Motor neuron (in vitro differentiated cells): ENCODE measurements at regions not wholly inside any gene's neighbourhood (a gene's known extent, or its start where the extent isn't known, plus 50 kb on each side); places are given as distances from the start of the nearest gene placed in this dataset.

ENCODE experiments used
- ATAC-seq, 8 experiments: fragments of 200-7000 bp; cut with Tn5 transposase; replicated peaks in 6 of 8; 2 replicates each; pipeline ENCODE4 v1.8.0; 2021; ENCODE audit warnings: mild to moderate bottlenecking in 8 of 8, moderate library complexity in 8 of 8
- H3K27ac ChIP-seq, 2 donors: fragments of 250-450 bp; sonication (Bioruptor Pico); 2 replicates each; pipeline ENCODE4 v1.9.0; 2021; ENCODE audit warnings: antibody characterized with exemption in 2 of 2, mild to moderate bottlenecking in 2 of 2, moderate library complexity in 1 of 2
- H3K4me1 ChIP-seq, 2 donors: fragments of 250-450 bp; sonication (Bioruptor Pico); replicated peaks in 1 of 2; 2 replicates each; pipeline ENCODE4 v1.6.1; 2021; ENCODE audit warnings: antibody characterized with exemption in 2 of 2, mild to moderate bottlenecking in 2 of 2, moderate library complexity in 1 of 2
- H3K4me3 ChIP-seq, 5 donors: fragments of 250-450 bp; sonication (Bioruptor Pico); 2 replicates each; pipeline ENCODE4 v1.9.0; 2021; ENCODE audit warnings: antibody characterized with exemption in 5 of 5, mild to moderate bottlenecking in 5 of 5, moderate library complexity in 4 of 5
- WGBS, 10 experiments: fragments of 450-650 bp; shearing (Covaris generic); methylation state at CpG; one replicate each; pipeline ENCODE4 v1.0.0; 2022; 5-methylcytosine and 5-hydroxymethylcytosine counted together
- in situ Hi-C, 9 experiments: fragments of 400-800 bp; cut with MboI; loops; one replicate each; pipeline ENCODE4 v1.15.0; 2021; ENCODE audit warnings: low sequenced_read_pairs in 9 of 9, low pct_unique_long_range_greater_than_20kb in 2 of 9; ENCODE audit not compliant: unreplicated experiment in 9 of 9

DNA sequence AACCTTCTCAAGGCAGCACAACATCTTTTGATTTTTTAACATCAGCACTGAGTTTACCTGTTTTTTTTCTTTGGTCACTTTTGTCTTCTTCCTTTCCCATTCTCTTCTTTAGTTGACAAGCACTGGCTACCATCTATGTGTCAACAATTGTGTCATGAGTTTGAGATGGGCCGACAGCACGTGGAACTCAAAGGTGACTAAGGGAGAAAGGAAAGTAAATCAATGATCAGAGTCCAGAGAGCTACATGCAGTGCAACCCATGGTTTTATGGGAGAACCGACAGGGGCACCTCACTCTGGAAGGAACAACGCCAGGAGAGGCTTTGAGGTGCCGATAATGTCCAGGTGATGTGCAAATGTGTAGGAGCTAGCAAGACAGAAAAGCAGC lies 755.5 kb downstream of the RNF144A start:
- no peak overlapping the region for H3K27ac ChIP-seq
- in situ Hi-C loops, result no loop called here
- ATAC-seq, result no peak
- WGBS, 10 experiments, result 71 to 96% (median 82%) methylated on average over 2 to 5 of the region's 5 CpGs
- no peak overlapping the region for H3K4me3 ChIP-seq
- no peaks in the 10 kb centered on the region for H3K4me1 ChIP-seq

- Histone ChIP-seq H3K4me3 (no peak overlapping the region), H3K4me1 (no peaks in the 10 kb centered on the region), H3K27ac (no peak overlapping the region)
- in situ Hi-C loops, result no loop called here
- no peak for ATAC-seq
- 48 to 100% (median 80%) methylated on average over 1 to 5 of the region's 5 CpGs; no CpG with 5 or more reads in 1 of the 10 experiments for WGBS, 10 experiments
These were observed 755.9 kb downstream of the RNF144A start for GRCh38 chr2:7673101-7673500.

DNA sequence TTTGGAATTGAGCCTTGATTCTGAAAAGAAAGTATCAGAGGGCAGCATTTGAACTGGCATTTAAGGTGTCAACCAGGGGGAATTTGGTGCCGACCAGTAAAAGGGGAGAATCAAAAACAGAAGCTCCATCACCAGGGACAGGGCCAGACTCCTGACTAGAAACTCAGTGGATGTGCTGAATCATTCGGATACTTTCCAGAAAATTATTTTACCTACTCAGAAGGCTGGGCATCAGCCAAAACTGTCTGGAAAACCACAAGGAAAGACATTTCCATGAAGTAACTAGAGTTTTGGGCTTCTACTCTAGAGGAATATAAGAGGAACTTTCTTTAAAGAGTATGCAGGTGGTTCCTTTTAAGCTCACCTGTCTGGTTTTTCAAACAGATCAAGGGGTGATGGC lies 756.6 kb downstream of the RNF144A start:
- no peak overlapping the region for H3K4me3 ChIP-seq
- WGBS, 10 experiments, result 0 to 100% (median 75%) methylated on average over 1 to 2 of the region's 2 CpGs; no CpG with 5 or more reads in 3 of the 10 experiments
- no peak overlapping the region for H3K27ac ChIP-seq
- ATAC-seq, result no peak
- no peaks in the 10 kb centered on the region for H3K4me1 ChIP-seq
- in situ Hi-C loops, result no loop called here

GRCh38 chr2:7674606-7675005 lies 757.4 kb downstream of the RNF144A start:
- Histone ChIP-seq H3K4me1 (no peaks in the 10 kb centered on the region), H3K27ac (no peak overlapping the region), H3K4me3 (no peak overlapping the region)
- no peak for ATAC-seq
- in situ Hi-C loops, result no loop called here
- WGBS, 10 experiments, result 57 to 100% (median 80%) methylated on average over 1 to 2 of the region's 2 CpGs; no CpG with 5 or more reads in 5 of the 10 experiments

DNA sequence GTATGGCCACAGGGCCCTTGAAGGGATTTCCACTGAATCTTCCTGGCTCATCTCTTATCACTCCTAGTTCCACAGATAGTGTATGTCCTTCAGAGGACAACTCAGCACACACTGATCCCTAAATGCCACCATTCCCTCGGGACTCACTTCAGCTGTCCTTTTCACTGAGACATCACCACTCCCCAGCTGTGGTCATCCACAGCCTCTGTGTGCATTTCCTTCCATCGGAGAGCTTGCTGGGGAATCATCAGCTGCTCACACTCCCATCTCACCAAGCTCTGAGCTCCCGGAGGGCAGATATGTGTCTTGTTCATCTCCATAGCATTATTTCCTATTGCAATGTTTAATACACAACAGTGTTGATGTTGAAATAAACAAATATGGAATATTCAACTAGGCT lies 759.5 kb downstream of the RNF144A start:
- ATAC-seq, result peak in 1 of 8 experiments; percentile 24
- in situ Hi-C loops, result no loop called here
- 40 to 100% (median 81%) methylated on average over 1 to 3 of the region's 3 CpGs; no CpG with 5 or more reads in 2 of the 10 experiments for WGBS, 10 experiments

GRCh38 chr2:7681881-7682461 lies 764.8 kb downstream of the RNF144A start:
- no peaks in the 10 kb centered on the region for H3K4me1 ChIP-seq
- ATAC-seq, result no peak
- 14 to 100% (median 80%) methylated on average over 1 to 3 of the region's 3 CpGs; no CpG with 5 or more reads in 1 of the 10 experiments for WGBS, 10 experiments
- H3K27ac ChIP-seq, result no peak overlapping the region
- H3K4me3 ChIP-seq, result no peak overlapping the region
- in situ Hi-C loops, result no loop called here

More for the DNA sequence above, 759.5 kb downstream of the RNF144A start:
- H3K27ac ChIP-seq, result no peak overlapping the region
- no peak overlapping the region for H3K4me3 ChIP-seq
- no peaks in the 10 kb centered on the region for H3K4me1 ChIP-seq

DNA sequence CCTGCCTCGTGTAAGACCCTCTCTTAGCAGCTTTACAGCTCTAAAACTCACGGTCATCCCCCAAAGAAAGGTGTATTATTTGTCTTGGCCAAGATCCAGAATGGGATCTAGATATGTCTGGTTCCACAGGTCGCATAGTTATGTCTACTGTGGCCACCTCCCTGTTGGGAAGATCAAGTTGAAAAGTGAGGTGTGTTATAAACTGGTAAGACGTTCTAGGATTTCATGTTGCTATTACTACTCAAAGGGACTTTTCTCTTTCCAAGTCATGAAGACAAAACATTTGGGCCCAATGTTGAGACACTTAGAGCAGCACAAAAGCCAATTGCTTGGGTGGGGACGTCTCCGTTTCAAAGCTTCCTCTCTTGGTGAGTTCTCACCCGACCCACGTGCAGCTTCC lies 766.0 kb downstream of the RNF144A start:
- 53 to 97% (median 80%) methylated on average over 2 to 8 of the region's 8 CpGs; no CpG with 5 or more reads in 1 of the 10 experiments for WGBS, 10 experiments
- no peak for ATAC-seq
- Histone ChIP-seq H3K27ac (no peak overlapping the region), H3K4me3 (no peak overlapping the region), H3K4me1 (no peaks in the 10 kb centered on the region)
- in situ Hi-C loops, result no loop called here

- in situ Hi-C loops, result no loop called here
- H3K4me1 ChIP-seq, result no peaks in the 10 kb centered on the region
- H3K4me3 ChIP-seq, result no peak overlapping the region
- ATAC-seq, result no peak
- 69 to 100% (median 87%) methylated on average over 2 to 6 of the region's 6 CpGs for WGBS, 10 experiments
- no peak overlapping the region for H3K27ac ChIP-seq
These were observed 766.5 kb downstream of the RNF144A start for GRCh38 chr2:7683708-7684107.

DNA sequence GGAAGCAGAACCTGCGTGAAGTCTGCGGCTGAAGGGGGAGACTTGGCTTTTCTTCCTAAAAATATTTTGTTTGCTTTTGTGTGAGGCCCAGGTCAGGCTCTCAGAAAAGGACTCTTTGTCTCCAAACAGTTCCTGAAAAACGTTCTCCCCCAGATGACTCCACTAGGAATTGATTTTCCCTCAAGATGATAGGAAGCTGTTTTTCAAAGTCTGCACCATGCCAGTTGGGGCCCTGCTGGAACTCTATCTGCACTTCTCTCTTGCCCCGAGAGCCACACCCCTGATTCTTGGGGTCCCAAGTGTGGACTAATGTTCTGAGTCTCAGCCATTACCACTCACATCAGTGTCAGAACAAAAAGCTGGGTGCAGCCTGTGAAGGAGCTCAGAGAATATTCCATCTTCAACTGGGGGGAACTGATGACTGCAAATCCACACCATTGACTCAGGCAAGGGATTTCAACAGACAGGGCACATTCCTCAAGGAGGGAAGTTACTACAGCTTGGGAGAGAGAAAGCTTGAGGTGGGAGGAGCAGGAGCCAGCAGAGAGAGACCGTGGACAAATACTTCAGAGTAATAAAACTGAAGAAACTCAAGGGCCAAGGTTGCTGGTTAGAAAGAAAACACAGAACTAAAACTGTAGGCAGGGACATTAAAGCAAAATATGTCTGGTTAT lies 768.3 kb downstream of the RNF144A start:
- 0 to 85% (median 64%) methylated on average over 1 to 4 of the region's 5 CpGs; no CpG with 5 or more reads in 1 of the 10 experiments for WGBS, 10 experiments
- no peaks in the 10 kb centered on the region for H3K4me1 ChIP-seq
- in situ Hi-C loops, result no loop called here

DNA sequence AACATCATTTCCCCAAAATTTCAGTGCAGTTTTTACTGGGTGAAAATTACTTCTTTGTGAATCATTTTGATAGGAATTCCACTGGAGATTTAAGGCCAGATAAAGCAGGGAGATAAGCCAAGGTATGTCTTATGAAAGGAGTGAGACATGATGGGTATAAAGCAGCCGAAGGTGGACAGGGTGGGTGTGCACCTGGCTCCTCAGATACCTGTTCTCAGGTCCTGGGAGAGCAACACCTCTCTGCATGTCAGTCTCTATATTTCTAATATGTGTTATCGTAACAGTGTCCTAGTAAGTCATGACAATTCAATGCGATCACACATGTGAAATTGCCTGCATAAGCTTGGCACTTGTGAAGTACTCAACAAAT lies 768.8 kb downstream of the RNF144A start:
- 0 to 100% (median 63%) methylated on average over 1 to 3 of the region's 3 CpGs; no CpG with 5 or more reads in 3 of the 10 experiments for WGBS, 10 experiments
- no peak for ATAC-seq
- in situ Hi-C loops, result no loop called here
- Histone ChIP-seq H3K4me1 (no peaks in the 10 kb centered on the region), H3K4me3 (no peak overlapping the region), H3K27ac (no peak overlapping the region)

More for the DNA sequence above, 768.3 kb downstream of the RNF144A start:
- Histone ChIP-seq H3K27ac (no peak overlapping the region), H3K4me3 (no peak overlapping the region)
- no peak for ATAC-seq

DNA sequence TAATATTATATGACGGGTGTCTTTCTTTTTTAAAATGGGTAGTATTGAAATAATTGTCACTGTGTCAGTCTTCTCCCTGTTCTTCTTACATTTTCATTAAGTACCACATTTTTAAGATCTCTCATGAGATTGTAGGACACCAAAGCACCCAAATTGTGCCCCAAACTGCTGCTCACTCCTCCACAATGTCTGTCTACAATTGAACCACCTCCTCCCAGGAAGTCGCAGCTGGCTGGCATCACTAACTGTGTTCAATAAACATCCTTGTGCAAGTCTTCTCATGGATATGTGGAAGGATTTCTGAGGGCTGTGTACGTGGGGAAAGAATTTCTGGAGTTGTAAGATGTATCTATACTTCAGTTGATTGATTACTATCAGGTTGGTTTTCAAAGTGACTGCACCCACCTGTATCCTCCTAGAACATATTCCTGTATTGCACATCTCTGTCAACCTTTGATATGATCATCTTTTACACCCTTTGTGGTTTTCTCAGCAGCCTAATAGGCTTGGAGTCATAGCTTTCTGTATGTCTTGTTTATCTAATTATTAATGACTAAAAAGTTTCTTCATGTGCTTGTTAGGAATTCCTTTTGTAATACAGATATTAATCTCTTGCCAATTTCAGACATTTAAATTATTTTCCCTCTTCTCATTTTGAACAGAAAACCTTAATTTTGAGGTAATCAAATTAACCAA lies 774.9 kb downstream of the RNF144A start:
- H3K4me1 ChIP-seq, result peaks cover 0 to 8% of the 10 kb centered on the region in 2 donors
- H3K27ac ChIP-seq, result no peak overlapping the region
- in situ Hi-C loops, result no loop called here
- no peak for ATAC-seq
- no peak overlapping the region for H3K4me3 ChIP-seq
- 9 to 83% (median 56%) methylated on average over 1 to 3 of the region's 3 CpGs; no CpG with 5 or more reads in 1 of the 10 experiments for WGBS, 10 experiments

DNA sequence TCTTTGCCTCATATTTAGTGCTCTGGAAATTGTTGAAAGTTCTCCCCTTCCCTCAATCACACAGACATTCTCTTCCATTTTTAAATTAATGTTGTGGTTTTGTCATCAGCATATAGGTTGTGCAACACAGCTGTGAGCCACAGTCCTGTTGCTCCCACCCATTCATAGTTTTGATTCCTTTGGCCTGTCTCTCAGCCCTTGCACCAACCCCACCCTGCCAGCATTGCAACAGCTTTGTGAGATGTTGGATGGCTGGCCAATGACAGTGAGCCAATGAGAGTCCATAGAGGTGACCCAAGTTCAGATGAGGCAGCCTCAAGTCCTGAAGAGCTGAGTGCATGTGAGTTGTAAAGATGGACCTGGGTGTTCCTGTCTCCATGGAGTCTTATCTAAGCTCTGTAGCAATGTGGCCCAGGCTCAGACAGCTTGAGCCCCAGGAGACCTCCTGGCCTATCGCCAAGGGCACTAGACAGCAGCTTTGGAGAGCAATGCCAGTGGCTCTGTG lies 775.5 kb downstream of the RNF144A start:
- no peak overlapping the region for H3K27ac ChIP-seq
- no peak overlapping the region for H3K4me3 ChIP-seq
- peaks cover 0 to 8% of the 10 kb centered on the region in 2 donors for H3K4me1 ChIP-seq
- ATAC-seq, result peak in 2 of 8 experiments; percentile 98 to 99
- in situ Hi-C loops, result no loop called here
- WGBS, 10 experiments, result 0 to 100% (median 93%) methylated on average over 1 of the region's 1 CpG; no CpG with 5 or more reads in 4 of the 10 experiments
